HEK293 (cell line): ENCODE measurements at regions not wholly inside any gene's neighbourhood (a gene's known extent, or its start where the extent isn't known, plus 50 kb on each side); places are given as distances from the start of the nearest gene placed in this dataset.

Experiments
- CTCF ChIA-PET: fragments of 350-600 bp; formaldehyde crosslinking; extraction: SDS; loops from one replicate; lab custom pipeline; 2021; ENCODE audit warnings: antibody characterized with exemption; lab: Yijun Ruan, JAX
- POLR2A ChIA-PET: fragments of 300-600 bp; formaldehyde crosslinking; extraction: SDS; loops from one replicate; lab custom pipeline; 2020; ENCODE audit warnings: antibody characterized with exemption, inconsistent platforms; lab: Yijun Ruan, JAX
- H3K27ac ChIP-seq: fragments of 200-500 bp; sonication (Bioruptor generic); 2 replicates; pipeline ENCODE4 v1.5.1; 2014; ENCODE audit warnings: low read depth, low read length, control low read depth, inconsistent platforms; ENCODE audit errors: extremely low read depth
- H3K36me3 ChIP-seq, 2 experiments: fragments of 200-500 bp in 1 of 2; sonication (Bioruptor generic) in 1 of 2; 1 replicate in 1 of 2; 2 replicates in 1 of 2; pipeline ENCODE4 v1.5.1; 2014 to 2017; ENCODE audit warnings: inconsistent platforms in 2 of 2, low read length in 2 of 2; ENCODE audit not compliant: control insufficient read depth in 2 of 2, insufficient read depth in 1 of 2
- H3K4me1 ChIP-seq: fragments of 200-500 bp; sonication (Bioruptor generic); 2 replicates; pipeline ENCODE4 v1.5.1; 2014; ENCODE audit warnings: mild to moderate bottlenecking, low read length, inconsistent platforms; ENCODE audit not compliant: control insufficient read depth, insufficient read depth
- H3K4me3 ChIP-seq: 2 replicates; pipeline ENCODE4 v1.5.1; 2011; ENCODE audit warnings: low read depth, mild to moderate bottlenecking, control low read depth, low read length, moderate library complexity
- H3K9me3 ChIP-seq: fragments of 200-500 bp; sonication (Bioruptor generic); 2 replicates; pipeline ENCODE4 v1.5.1; 2014; ENCODE audit warnings: low read depth, low read length, inconsistent platforms; ENCODE audit not compliant: control insufficient read depth, insufficient read depth
- SP7 ChIP-seq: fragments of 450-650 bp; formaldehyde crosslinking; IDR thresholded peaks from 2 replicates; pipeline ENCODE4 v1.5.1; 2016; ENCODE audit warnings: missing biosample characterization, missing genetic modification characterization
- YY1 ChIP-seq: fragments of 450-650 bp; formaldehyde crosslinking; IDR thresholded peaks from 2 replicates; pipeline ENCODE4 v1.5.1; 2018; ENCODE audit warnings: missing biosample characterization, missing genetic modification characterization
- ZBTB48 ChIP-seq: fragments of 450-650 bp; formaldehyde crosslinking; IDR thresholded peaks from 2 replicates; pipeline ENCODE4 v1.5.1; 2016; ENCODE audit warnings: missing biosample characterization, missing genetic modification characterization
- ZFHX2 ChIP-seq: fragments of 450-650 bp; formaldehyde crosslinking; conservative IDR thresholded peaks from 2 replicates; pipeline ENCODE4 v1.5.1; 2016; ENCODE audit warnings: missing biosample characterization, missing genetic modification characterization
- ZNF112 ChIP-seq: fragments of 450-650 bp; formaldehyde crosslinking; IDR thresholded peaks from 2 replicates; pipeline ENCODE4 v1.5.0; 2017; ENCODE audit warnings: missing biosample characterization, missing genetic modification characterization
- ZNF2 ChIP-seq: fragments of 450-650 bp; formaldehyde crosslinking; IDR thresholded peaks from 2 replicates; pipeline ENCODE4 v1.5.1; 2016; ENCODE audit warnings: missing biosample characterization, missing genetic modification characterization
- ZNF266 ChIP-seq: fragments of 450-650 bp; formaldehyde crosslinking; IDR thresholded peaks from 2 replicates; pipeline ENCODE4 v1.5.1; 2016; ENCODE audit warnings: missing biosample characterization, missing genetic modification characterization, low read depth
- ZNF335 ChIP-seq: fragments of 450-650 bp; formaldehyde crosslinking; conservative IDR thresholded peaks from 2 replicates; pipeline ENCODE4 v1.5.1; 2016; ENCODE audit warnings: missing biosample characterization, missing genetic modification characterization
- ZNF433 ChIP-seq: fragments of 450-650 bp; formaldehyde crosslinking; IDR thresholded peaks from 2 replicates; pipeline ENCODE4 v1.5.1; 2016; ENCODE audit warnings: missing biosample characterization, missing genetic modification characterization, low read depth
- ZNF530 ChIP-seq: fragments of 450-650 bp; formaldehyde crosslinking; IDR thresholded peaks from 2 replicates; pipeline ENCODE4 v1.5.1; 2016; ENCODE audit warnings: low read depth, missing biosample characterization, missing genetic modification characterization
- ZNF600 ChIP-seq: fragments of 450-650 bp; formaldehyde crosslinking; IDR thresholded peaks from 2 replicates; pipeline ENCODE4 v1.5.1; 2016; ENCODE audit warnings: missing biosample characterization, missing genetic modification characterization
- ZNF654 ChIP-seq: fragments of 450-650 bp; formaldehyde crosslinking; IDR thresholded peaks from 2 replicates; pipeline ENCODE4 v1.5.1; 2016; ENCODE audit warnings: low read depth, missing biosample characterization, missing genetic modification characterization
- ZNF660 ChIP-seq: fragments of 450-650 bp; IDR thresholded peaks from 2 replicates; pipeline ENCODE4 v1.5.1; 2018; ENCODE audit warnings: missing biosample characterization, mild to moderate bottlenecking, missing genetic modification characterization
- ZNF670 ChIP-seq: fragments of 450-650 bp; formaldehyde crosslinking; IDR thresholded peaks from 2 replicates; pipeline ENCODE4 v1.5.1; 2016; ENCODE audit warnings: missing biosample characterization, missing genetic modification characterization, low read depth
- ZNF843 ChIP-seq: fragments of 450-650 bp; formaldehyde crosslinking; IDR thresholded peaks from 2 replicates; pipeline ENCODE4 v1.5.1; 2016; ENCODE audit warnings: missing biosample characterization, missing genetic modification characterization
- ZXDB ChIP-seq: fragments of 450-650 bp; formaldehyde crosslinking; IDR thresholded peaks from 2 replicates; pipeline ENCODE4 v1.5.1; 2016; ENCODE audit warnings: missing biosample characterization, missing genetic modification characterization
- TF ChIP-seq, protein P1 (sequence below): fragments of 450-650 bp; formaldehyde crosslinking; IDR thresholded peaks from 2 replicates; pipeline ENCODE4 v1.5.1; 2016; ENCODE audit warnings: missing biosample characterization, missing genetic modification characterization
- TF ChIP-seq, protein P2 (sequence below): fragments of 450-650 bp; formaldehyde crosslinking; IDR thresholded peaks from 2 replicates; pipeline ENCODE4 v1.5.1; 2016; ENCODE audit warnings: missing biosample characterization, missing genetic modification characterization
- TF ChIP-seq, protein P3 (sequence below): fragments of 450-650 bp; formaldehyde crosslinking; IDR thresholded peaks from 2 replicates; pipeline ENCODE4 v1.5.1; 2016; ENCODE audit warnings: missing biosample characterization, missing genetic modification characterization

DNA sequence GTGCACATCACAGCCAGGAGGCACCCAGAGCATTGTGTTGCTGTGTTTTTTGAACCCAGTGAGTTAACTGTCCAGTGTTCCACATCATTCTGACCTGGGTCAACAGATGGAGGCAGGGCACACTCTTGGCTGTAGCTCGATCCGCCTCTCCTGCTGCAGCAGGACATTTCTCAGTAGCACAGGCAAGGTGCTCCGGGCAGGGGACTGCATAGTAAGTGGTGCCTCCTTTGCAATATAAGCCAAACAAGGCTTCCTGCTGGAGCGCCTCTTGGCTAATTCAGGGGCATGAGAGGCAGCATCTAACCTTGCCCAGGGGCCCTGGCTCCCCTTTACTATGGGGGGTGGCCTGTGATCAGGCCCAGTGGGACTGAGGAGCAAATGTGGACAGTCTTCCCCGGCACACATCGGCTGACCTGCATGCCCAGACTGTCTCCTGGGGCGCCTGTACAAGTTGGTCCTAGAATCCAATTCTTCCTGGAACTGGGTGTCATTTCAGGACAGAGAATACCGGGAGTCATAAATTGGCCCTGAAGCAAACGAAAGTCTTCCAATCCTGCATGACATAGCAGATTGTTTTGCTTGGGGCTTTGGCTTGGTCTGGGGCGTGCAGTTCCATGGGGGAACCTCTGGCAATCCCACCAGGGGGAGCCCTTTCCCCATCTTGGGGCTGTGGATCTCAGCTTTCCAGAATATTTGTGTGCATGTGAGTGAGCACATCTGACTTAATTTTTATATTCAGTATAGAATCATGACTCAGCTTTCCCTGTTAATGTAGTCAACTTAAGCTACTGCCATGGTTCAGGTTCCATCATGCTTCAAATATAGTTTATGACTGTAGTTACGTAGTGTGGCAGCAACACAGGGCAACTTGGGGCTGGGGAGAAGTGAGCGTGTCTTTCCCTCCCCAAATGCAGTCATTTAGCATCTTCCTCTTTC is 56.0 kb upstream of the DDR1 start (continued):
- TF ChIP-seq YY1 (tag by site-specific recombination) (no peak), ZNF335 (tag by site-specific recombination) (peak; percentile 69), ZNF654 (tag by site-specific recombination) (peak; percentile 97), SP7 (peak; percentile 48; the same call in 1 of the 2 replicates), ZNF660 (tag by site-specific recombination) (peak; percentile 83), ZNF266 (tag by site-specific recombination) (no peak), ZNF2 (peak; percentile 47; the same call in 1 of the 2 replicates)
- TF ChIP-seq, protein P1, sequence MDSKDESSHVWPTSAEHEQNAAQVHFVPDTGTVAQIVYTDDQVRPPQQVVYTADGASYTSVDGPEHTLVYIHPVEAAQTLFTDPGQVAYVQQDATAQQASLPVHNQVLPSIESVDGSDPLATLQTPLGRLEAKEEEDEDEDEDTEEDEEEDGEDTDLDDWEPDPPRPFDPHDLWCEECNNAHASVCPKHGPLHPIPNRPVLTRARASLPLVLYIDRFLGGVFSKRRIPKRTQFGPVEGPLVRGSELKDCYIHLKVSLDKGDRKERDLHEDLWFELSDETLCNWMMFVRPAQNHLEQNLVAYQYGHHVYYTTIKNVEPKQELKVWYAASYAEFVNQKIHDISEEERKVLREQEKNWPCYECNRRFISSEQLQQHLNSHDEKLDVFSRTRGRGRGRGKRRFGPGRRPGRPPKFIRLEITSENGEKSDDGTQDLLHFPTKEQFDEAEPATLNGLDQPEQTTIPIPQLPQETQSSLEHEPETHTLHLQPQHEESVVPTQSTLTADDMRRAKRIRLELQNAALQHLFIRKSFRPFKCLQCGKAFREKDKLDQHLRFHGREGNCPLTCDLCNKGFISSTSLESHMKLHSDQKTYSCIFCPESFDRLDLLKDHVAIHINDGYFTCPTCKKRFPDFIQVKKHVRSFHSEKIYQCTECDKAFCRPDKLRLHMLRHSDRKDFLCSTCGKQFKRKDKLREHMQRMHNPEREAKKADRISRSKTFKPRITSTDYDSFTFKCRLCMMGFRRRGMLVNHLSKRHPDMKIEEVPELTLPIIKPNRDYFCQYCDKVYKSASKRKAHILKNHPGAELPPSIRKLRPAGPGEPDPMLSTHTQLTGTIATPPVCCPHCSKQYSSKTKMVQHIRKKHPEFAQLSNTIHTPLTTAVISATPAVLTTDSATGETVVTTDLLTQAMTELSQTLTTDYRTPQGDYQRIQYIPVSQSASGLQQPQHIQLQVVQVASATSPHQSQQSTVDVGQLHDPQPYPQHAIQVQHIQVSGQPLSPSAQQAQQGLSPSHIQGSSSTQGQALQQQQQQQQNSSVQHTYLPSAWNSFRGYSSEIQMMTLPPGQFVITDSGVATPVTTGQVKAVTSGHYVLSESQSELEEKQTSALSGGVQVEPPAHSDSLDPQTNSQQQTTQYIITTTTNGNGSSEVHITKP (tag by site-specific recombination), result 0 out of 2 replicates have a peak, but pooled peaks have one; percentile 28
- TF ChIP-seq, all 188 proteins: peak for 12

DNA sequence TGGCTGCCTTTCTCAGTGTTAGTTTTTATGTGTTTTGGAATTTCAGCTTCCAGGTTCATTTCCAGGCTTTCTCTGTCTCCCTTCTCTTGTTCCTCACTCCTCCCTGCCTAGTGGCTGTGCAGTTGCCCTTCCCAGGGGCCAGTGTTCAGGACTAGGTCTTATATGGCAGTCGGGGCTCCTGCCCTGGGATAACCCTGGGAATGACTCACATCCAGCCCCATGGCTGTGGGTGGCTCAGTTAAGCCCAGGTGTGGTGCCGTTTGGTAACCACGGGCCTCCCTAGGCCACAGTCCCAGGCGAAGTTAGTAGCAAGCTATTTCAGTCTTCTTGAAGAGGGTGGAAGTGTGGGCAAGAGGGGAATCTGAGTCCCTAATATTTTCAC is 57.4 kb upstream of the DDR1 start:
- ChIA-PET POLR2A (interaction anchor here (0.6 to 3.2 kb wide), 4 partner anchors 14 to 87 kb away, joined by 4 to 9 read pairs (median 6); partner anchors contain the start of genes IER3 and VARS2), CTCF (interaction anchor here (0.6 to 20.6 kb wide), 34 partner anchors 7 to 300 kb away, joined by 3 to 332 read pairs (median 4); partner anchors contain the start of genes DDR1 and VARS2)
- TF ChIP-seq ZFHX2 (tag by site-specific recombination) (0 out of 2 replicates have a peak, but pooled peaks have one; percentile 12), ZNF670 (tag by site-specific recombination) (no peak), ZNF600 (tag by site-specific recombination) (peak; percentile 75), ZBTB48 (tag by site-specific recombination) (peak; percentile 56; the same call in 1 of the 2 replicates)
- TF ChIP-seq, protein P2, sequence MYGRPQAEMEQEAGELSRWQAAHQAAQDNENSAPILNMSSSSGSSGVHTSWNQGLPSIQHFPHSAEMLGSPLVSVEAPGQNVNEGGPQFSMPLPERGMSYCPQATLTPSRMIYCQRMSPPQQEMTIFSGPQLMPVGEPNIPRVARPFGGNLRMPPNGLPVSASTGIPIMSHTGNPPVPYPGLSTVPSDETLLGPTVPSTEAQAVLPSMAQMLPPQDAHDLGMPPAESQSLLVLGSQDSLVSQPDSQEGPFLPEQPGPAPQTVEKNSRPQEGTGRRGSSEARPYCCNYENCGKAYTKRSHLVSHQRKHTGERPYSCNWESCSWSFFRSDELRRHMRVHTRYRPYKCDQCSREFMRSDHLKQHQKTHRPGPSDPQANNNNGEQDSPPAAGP, result 0 out of 2 replicates have a peak, but pooled peaks have one; percentile 20
- H3K4me3 ChIP-seq, result no peak overlapping the region
- H3K36me3 ChIP-seq, result no peaks in the 10 kb centered on the region
- peaks cover 9% of the 10 kb centered on the region; the same call in 1 of the 2 replicates for H3K4me1 ChIP-seq
- no peak overlapping the region for H3K27ac ChIP-seq
- no peaks in the 10 kb centered on the region for H3K9me3 ChIP-seq

DNA sequence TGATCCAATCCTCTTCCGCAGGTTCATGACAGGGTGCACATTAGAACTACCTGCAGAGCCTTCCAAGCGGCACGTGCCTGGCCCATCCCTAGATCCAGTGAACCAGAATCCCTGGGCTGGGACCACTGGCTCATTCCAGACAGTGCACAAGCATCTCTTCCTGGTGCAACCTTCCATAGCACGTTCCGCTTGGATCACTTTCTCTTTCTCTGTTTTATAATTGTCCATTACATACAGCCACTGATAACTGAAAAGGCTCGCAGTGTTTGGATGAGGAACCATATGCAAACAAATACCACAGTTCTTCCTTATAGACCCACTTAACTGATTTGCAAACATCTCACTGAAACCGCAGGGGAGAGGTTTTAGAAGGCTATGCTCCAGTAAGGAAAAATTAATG is 59.6 kb upstream of the DDR1 start:
- ChIA-PET CTCF (interaction anchor here (0.6 to 20.6 kb wide), 6 partner anchors 11 to 313 kb away, joined by 3 to 332 read pairs (median 8); partner anchors contain the start of gene DDR1), POLR2A (no interaction called here)
- Histone ChIP-seq H3K27ac (no peak overlapping the region), H3K9me3 (no peaks in the 10 kb centered on the region), H3K4me1 (peaks cover 9% of the 10 kb centered on the region; the same call in 1 of the 2 replicates), H3K4me3 (no peak overlapping the region), H3K36me3 (no peaks in the 10 kb centered on the region)
- TF ChIP-seq ZNF843 (tag by site-specific recombination) (no peak), ZNF433 (tag by site-specific recombination) (no peak), ZNF2 (no peak), ZNF654 (tag by site-specific recombination) (no peak), ZNF112 (tag by site-specific recombination) (no peak), ZXDB (tag by site-specific recombination) (no peak), ZNF530 (tag by site-specific recombination) (no peak)
- TF ChIP-seq, protein P3, sequence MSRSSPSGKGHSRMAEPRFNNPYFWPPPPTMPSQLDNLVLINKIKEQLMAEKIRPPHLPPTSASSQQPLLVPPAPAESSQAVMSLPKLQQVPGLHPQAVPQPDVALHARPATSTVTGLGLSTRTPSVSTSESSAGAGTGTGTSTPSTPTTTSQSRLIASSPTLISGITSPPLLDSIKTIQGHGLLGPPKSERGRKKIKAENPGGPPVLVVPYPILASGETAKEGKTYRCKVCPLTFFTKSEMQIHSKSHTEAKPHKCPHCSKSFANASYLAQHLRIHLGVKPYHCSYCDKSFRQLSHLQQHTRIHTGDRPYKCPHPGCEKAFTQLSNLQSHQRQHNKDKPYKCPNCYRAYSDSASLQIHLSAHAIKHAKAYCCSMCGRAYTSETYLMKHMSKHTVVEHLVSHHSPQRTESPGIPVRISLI (tag by site-specific recombination), result no peak
